ENCODE measurements at regions not wholly inside any gene's neighbourhood (a gene's known extent, or its start where the extent isn't known, plus 50 kb on each side); places are given as distances from the start of the nearest gene placed in this dataset.

GRCh38 chr1:17933971-17934370 is 173.6 kb upstream of the IGSF21 start:
- DNase-seq: no peak

GRCh38 chr1:17935230-17935629 is 172.4 kb upstream of the IGSF21 start:
- DNase-seq: no peak

- no peak for DNase-seq
These were observed 166.0 kb upstream of the IGSF21 start for GRCh38 chr1:17941431-17942189.

GRCh38 chr1:17943506-17943905 is 164.1 kb upstream of the IGSF21 start:
- DNase-seq: no peak

- no peak for DNase-seq
These were observed 163.0 kb upstream of the IGSF21 start for GRCh38 chr1:17944646-17945045.

- DNase-seq: no peak
These were observed 161.2 kb upstream of the IGSF21 start for GRCh38 chr1:17946434-17946833.

GRCh38 chr1:17948594-17948993 is 159.0 kb upstream of the IGSF21 start:
- no peak for DNase-seq

- no peak for DNase-seq
These were observed 158.1 kb upstream of the IGSF21 start for GRCh38 chr1:17949511-17949910.

- no peak for DNase-seq
These were observed 156.9 kb upstream of the IGSF21 start for GRCh38 chr1:17950728-17951127.

GRCh38 chr1:17952506-17952905 is 155.1 kb upstream of the IGSF21 start:
- no peak for DNase-seq

- no peak for DNase-seq
These were observed 153.7 kb upstream of the IGSF21 start for GRCh38 chr1:17953921-17954320.

- no peak for DNase-seq
These were observed 152.0 kb upstream of the IGSF21 start for GRCh38 chr1:17955302-17956285.

GRCh38 chr1:17957588-17958267 is 149.9 kb upstream of the IGSF21 start:
- DNase-seq: no peak

GRCh38 chr1:17958704-17959103 is 148.9 kb upstream of the IGSF21 start:
- no peak for DNase-seq

GRCh38 chr1:17963513-17963912 is 144.1 kb upstream of the IGSF21 start:
- DNase-seq: no peak

GRCh38 chr1:17965515-17966100 is 142.0 kb upstream of the IGSF21 start:
- DNase-seq: no peak

- no peak for DNase-seq
These were observed 141.3 kb upstream of the IGSF21 start for GRCh38 chr1:17966341-17966740.

- no peak for DNase-seq
These were observed 139.9 kb upstream of the IGSF21 start for GRCh38 chr1:17967623-17968255.

GRCh38 chr1:17970757-17971156 is 136.8 kb upstream of the IGSF21 start:
- DNase-seq: no peak

GRCh38 chr1:17973694-17974093 is 133.9 kb upstream of the IGSF21 start:
- no peak for DNase-seq

GRCh38 chr1:17976854-17977253 is 130.7 kb upstream of the IGSF21 start:
- DNase-seq: no peak

- DNase-seq: no peak
These were observed 129.6 kb upstream of the IGSF21 start for GRCh38 chr1:17978016-17978415.
